UCSD-AML1 (cell line): ENCODE measurements at regions not wholly inside any gene's neighbourhood (a gene's known extent, or its start where the extent isn't known, plus 50 kb on each side); places are given as distances from the start of the nearest gene placed in this dataset.

Experiments used
- DNase-seq: peaks from one replicate; lab custom pipeline; 2025; ENCODE audit not compliant: unreplicated experiment; lab: John Stamatoyannopoulos, UW

DNA sequence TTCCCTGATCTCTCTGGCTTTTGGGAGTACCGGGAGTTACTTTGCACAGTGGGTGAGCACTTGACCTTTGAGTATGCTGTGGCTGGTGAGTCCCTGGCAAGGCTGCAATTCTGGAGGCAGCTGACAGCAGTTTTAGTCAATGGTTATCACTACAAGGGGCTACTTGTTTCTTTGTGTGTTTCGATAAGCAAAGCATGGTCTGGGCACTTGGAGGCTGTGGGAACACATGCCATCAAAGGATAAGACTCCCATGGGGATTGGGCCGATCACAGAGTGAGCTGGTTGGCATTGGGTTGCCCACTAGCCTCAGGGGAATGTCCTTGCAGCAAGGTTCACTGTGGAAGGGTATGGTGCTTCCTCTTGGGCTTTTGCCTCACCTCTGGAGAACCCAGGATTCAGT lies 208.2 kb downstream of the SNX13 start:
- DNase-seq = no peak
